GM12892 (cell line): ENCODE measurements at regions not wholly inside any gene's neighbourhood (a gene's known extent, or its start where the extent isn't known, plus 50 kb on each side); places are given as distances from the start of the nearest gene placed in this dataset.

Experiments used
- POLR2A ChIP-seq: IDR thresholded peaks from 2 replicates; pipeline ENCODE4 v1.6.1; 2011; ENCODE audit warnings: low read depth, low read length, control low read depth
- POLR2AphosphoS5 ChIP-seq: IDR thresholded peaks from 2 replicates; pipeline ENCODE4 v1.6.1; 2011; ENCODE audit warnings: low read depth, low read length, control low read depth
- TAF1 ChIP-seq: IDR thresholded peaks from 2 replicates; pipeline ENCODE4 v1.6.1; 2011; ENCODE audit warnings: low read depth, mild to moderate bottlenecking, control low read depth, low read length, borderline replicate concordance

DNA sequence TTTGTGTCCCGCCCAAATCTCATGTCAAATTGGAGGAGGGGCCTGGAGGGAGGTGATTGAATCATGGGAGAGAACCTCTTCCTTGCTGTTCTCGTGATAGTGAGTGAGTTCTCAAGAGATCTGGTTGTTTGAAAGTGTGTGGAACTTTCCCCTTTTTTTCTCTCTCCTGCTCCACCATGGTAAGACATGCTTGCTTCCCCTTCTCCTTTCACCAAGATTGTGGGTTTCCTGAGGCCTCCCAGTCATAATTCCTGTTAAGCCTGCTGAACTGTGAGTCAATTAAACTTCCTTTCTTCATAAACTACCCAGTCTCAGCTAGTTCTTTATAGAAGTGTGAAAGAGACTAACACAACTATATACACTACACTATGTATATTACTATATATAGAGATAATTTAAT lies 697.8 kb upstream of the HS3ST1 start:
- no peak for TF ChIP-seq POLR2A
- TF ChIP-seq TAF1 = no peak
- TF ChIP-seq POLR2AphosphoS5 = no peak
